CD4-positive, CD25-positive, alpha-beta regulatory T cell (primary cell): ENCODE measurements at regions not wholly inside any gene's neighbourhood (a gene's known extent, or its start where the extent isn't known, plus 50 kb on each side); places are given as distances from the start of the nearest gene placed in this dataset.
"Not testable (repeated sequence)": the region's sequence is repeated elsewhere in the genome, so short reads cannot be mapped to it uniquely, and the experiment has no call there.

Experiments used
- ATAC-seq, 2 donors: fragments of 150-1000 bp; cut with Tn5 transposase; one replicate each; pipeline ENCODE4 v1.10.0; 2021; ENCODE audit warnings: low read depth in 2 of 2, moderate number of reproducible peaks in 2 of 2, moderate library complexity in 1 of 2
- DNase-seq, 3 donors: peaks; one replicate each; pipeline versions ENCODE4 v3.0.0 to v3.0.0-alpha.2; 2012 to 2022; ENCODE audit warnings: mixed read lengths in 1 of 3
- H3K27ac ChIP-seq: one replicate; pipeline ENCODE4 v1.7.0; 2013; ENCODE audit warnings: mild to moderate bottlenecking, low read length; ENCODE audit not compliant: insufficient read depth, poor library complexity, severe bottlenecking
- H3K27me3 ChIP-seq: one replicate; pipeline ENCODE4 v1.7.0; 2013; ENCODE audit warnings: low read length; ENCODE audit not compliant: control insufficient read depth, insufficient read depth
- H3K36me3 ChIP-seq: one replicate; pipeline ENCODE4 v1.7.0; 2013; ENCODE audit warnings: mild to moderate bottlenecking, low read length, moderate library complexity; ENCODE audit not compliant: control insufficient read depth, insufficient read depth
- H3K4me1 ChIP-seq: 2 replicates; pipeline ENCODE4 v1.7.0; 2013; ENCODE audit warnings: mild to moderate bottlenecking, low read length; ENCODE audit not compliant: insufficient read depth, control insufficient read depth, poor library complexity, severe bottlenecking
- H3K4me3 ChIP-seq: one replicate; pipeline ENCODE4 v1.7.0; 2013; ENCODE audit warnings: low read depth, mild to moderate bottlenecking, low read length, moderate library complexity
- H3K9me3 ChIP-seq, 2 experiments: 1 replicate in 1 of 2; 2 replicates in 1 of 2; pipeline ENCODE4 v1.7.0; 2013; ENCODE audit warnings: low read length in 2 of 2, mild to moderate bottlenecking in 1 of 2, moderate library complexity in 1 of 2; ENCODE audit not compliant: control insufficient read depth in 2 of 2
- H3K27ac Mint-ChIP-seq, 3 donors: one replicate each; pipeline ENCODE4 v1.8.0; 2020 to 2022; ENCODE audit warnings: mild to moderate bottlenecking in 3 of 3, mixed read lengths in 3 of 3, moderate library complexity in 2 of 3
- H3K27me3 Mint-ChIP-seq: one replicate; pipeline ENCODE4 v1.8.0; 2022; ENCODE audit warnings: mild to moderate bottlenecking, mixed read lengths
- H3K36me3 Mint-ChIP-seq: one replicate; pipeline ENCODE4 v1.8.0; 2020; ENCODE audit warnings: mixed read lengths
- H3K4me1 Mint-ChIP-seq, 4 donors: one replicate each; pipeline ENCODE4 v1.8.0; 2020 to 2022; ENCODE audit warnings: mixed read lengths in 4 of 4, mild to moderate bottlenecking in 1 of 4
- H3K4me3 Mint-ChIP-seq, 4 donors: one replicate each; pipeline ENCODE4 v1.8.0; 2020 to 2022; ENCODE audit warnings: mild to moderate bottlenecking in 4 of 4, mixed read lengths in 4 of 4, moderate library complexity in 3 of 4
- H3K9me3 Mint-ChIP-seq, 7 donors: one replicate each; pipeline ENCODE4 v1.8.0; 2020 to 2022; ENCODE audit warnings: mixed read lengths in 7 of 7, mild to moderate bottlenecking in 3 of 7, moderate library complexity in 2 of 7

GRCh38 chr2:78811955-78812610 lies 213.4 kb upstream of the REG3G start:
- Mint-ChIP-seq H3K4me1 (no peaks in the 10 kb centered on the region), H3K27ac (no peak overlapping the region), H3K9me3 (peaks cover 2 to 16% (median 9%) of the 10 kb centered on the region in 7 donors), H3K36me3 (no peaks in the 10 kb centered on the region), H3K4me3 (no peak overlapping the region), H3K27me3 (no peaks in the 10 kb centered on the region)
- no peaks in the 10 kb centered on the region for H3K9me3 ChIP-seq
- H3K36me3 ChIP-seq, result no peaks in the 10 kb centered on the region
- H3K4me3 ChIP-seq, result no peak overlapping the region
- no peak for ATAC-seq
- no peaks in the 10 kb centered on the region for H3K27me3 ChIP-seq
- no peak overlapping the region for H3K27ac ChIP-seq
- no peaks in the 10 kb centered on the region for H3K4me1 ChIP-seq
- DNase-seq, result no peak

- H3K4me1 ChIP-seq, result no peaks in the 10 kb centered on the region
- no peaks in the 10 kb centered on the region for H3K4me1 Mint-ChIP-seq
- no peak overlapping the region for H3K27ac Mint-ChIP-seq
- no peak for DNase-seq
- no peak overlapping the region for H3K27ac ChIP-seq
- H3K4me3 ChIP-seq, result no peak overlapping the region
- H3K27me3 ChIP-seq, result no peaks in the 10 kb centered on the region
- H3K27me3 Mint-ChIP-seq, result no peaks in the 10 kb centered on the region
- no peaks in the 10 kb centered on the region for H3K36me3 Mint-ChIP-seq
- H3K9me3 ChIP-seq, result no peaks in the 10 kb centered on the region
- H3K9me3 Mint-ChIP-seq, result peaks cover 1 to 16% (median 6%) of the 10 kb centered on the region in 7 donors
- no peak overlapping the region for H3K4me3 Mint-ChIP-seq
- H3K36me3 ChIP-seq, result no peaks in the 10 kb centered on the region
- ATAC-seq, result no peak
These were observed 211.0 kb upstream of the REG3G start for GRCh38 chr2:78814331-78814986.

- H3K9me3 ChIP-seq, result peaks cover 0 to 6% of the 10 kb centered on the region in 2 experiments
- DNase-seq, result no peak
- no peaks in the 10 kb centered on the region for H3K27me3 Mint-ChIP-seq
- no peaks in the 10 kb centered on the region for H3K36me3 Mint-ChIP-seq
- no peak overlapping the region for H3K27ac Mint-ChIP-seq
- H3K36me3 ChIP-seq, result no peaks in the 10 kb centered on the region
- H3K4me1 ChIP-seq, result no peaks in the 10 kb centered on the region
- ATAC-seq, result no peak
- H3K27me3 ChIP-seq, result no peaks in the 10 kb centered on the region
- H3K9me3 Mint-ChIP-seq, result peaks cover 2 to 19% (median 4%) of the 10 kb centered on the region in 7 donors
- H3K4me3 ChIP-seq, result no peak overlapping the region
- H3K27ac ChIP-seq, result no peak overlapping the region
- H3K4me1 Mint-ChIP-seq, result no peaks in the 10 kb centered on the region
- H3K4me3 Mint-ChIP-seq, result no peak overlapping the region
These were observed 208.1 kb upstream of the REG3G start for GRCh38 chr2:78817430-78817829.

- H3K27ac Mint-ChIP-seq, result no peak overlapping the region
- DNase-seq (no peak), ATAC-seq (no peak)
- peaks cover 0 to 25% (median 4%) of the 10 kb centered on the region in 7 donors for H3K9me3 Mint-ChIP-seq
- Histone ChIP-seq H3K36me3 (no peaks in the 10 kb centered on the region), H3K4me3 (no peak overlapping the region), H3K27me3 (no peaks in the 10 kb centered on the region), H3K4me1 (no peaks in the 10 kb centered on the region), H3K9me3 (no peaks in the 10 kb centered on the region), H3K27ac (no peak overlapping the region)
- no peaks in the 10 kb centered on the region for H3K36me3 Mint-ChIP-seq
- H3K4me3 Mint-ChIP-seq, result no peak overlapping the region
- no peaks in the 10 kb centered on the region for H3K4me1 Mint-ChIP-seq
- no peaks in the 10 kb centered on the region for H3K27me3 Mint-ChIP-seq
These were observed 193.0 kb upstream of the REG3G start for GRCh38 chr2:78832481-78832880.

GRCh38 chr2:78839259-78839658 lies 186.2 kb upstream of the REG3G start:
- H3K4me3 Mint-ChIP-seq, result no peak overlapping the region
- no peak overlapping the region for H3K27ac Mint-ChIP-seq
- no peaks in the 10 kb centered on the region for H3K36me3 Mint-ChIP-seq
- no peaks in the 10 kb centered on the region for H3K9me3 ChIP-seq
- H3K27me3 ChIP-seq, result no peaks in the 10 kb centered on the region
- DNase-seq, result no peak
- H3K4me3 ChIP-seq, result no peak overlapping the region
- no peaks in the 10 kb centered on the region for H3K36me3 ChIP-seq
- H3K4me1 Mint-ChIP-seq, result no peaks in the 10 kb centered on the region
- H3K27ac ChIP-seq, result no peak overlapping the region
- no peaks in the 10 kb centered on the region for H3K4me1 ChIP-seq
- no peaks in the 10 kb centered on the region for H3K27me3 Mint-ChIP-seq
- H3K9me3 Mint-ChIP-seq, result peaks cover 4 to 31% (median 6%) of the 10 kb centered on the region in 7 donors
- no peak for ATAC-seq

GRCh38 chr2:78840311-78840710 lies 185.2 kb upstream of the REG3G start:
- not testable (repeated sequence) for H3K27me3 ChIP-seq, H3K4me3 Mint-ChIP-seq, ATAC-seq, H3K4me3 ChIP-seq, DNase-seq, H3K36me3 ChIP-seq, H3K4me1 Mint-ChIP-seq, H3K27ac Mint-ChIP-seq, H3K27me3 Mint-ChIP-seq, H3K27ac ChIP-seq, H3K4me1 ChIP-seq, H3K36me3 Mint-ChIP-seq, H3K9me3 ChIP-seq
- peaks cover 4 to 32% (median 6%) of the 10 kb centered on the region in 7 donors for H3K9me3 Mint-ChIP-seq

GRCh38 chr2:78845664-78846185 lies 179.8 kb upstream of the REG3G start:
- H3K9me3 Mint-ChIP-seq, result peaks cover 0 to 31% (median 5%) of the 10 kb centered on the region in 7 donors
- no peaks in the 10 kb centered on the region for H3K27me3 Mint-ChIP-seq
- H3K27ac Mint-ChIP-seq, result no peak overlapping the region
- no peak for DNase-seq
- no peaks in the 10 kb centered on the region for H3K4me1 ChIP-seq
- H3K9me3 ChIP-seq, result no peaks in the 10 kb centered on the region
- no peak overlapping the region for H3K4me3 ChIP-seq
- no peak for ATAC-seq
- no peaks in the 10 kb centered on the region for H3K27me3 ChIP-seq
- H3K36me3 ChIP-seq, result no peaks in the 10 kb centered on the region
- H3K27ac ChIP-seq, result no peak overlapping the region
- no peaks in the 10 kb centered on the region for H3K4me1 Mint-ChIP-seq
- no peak overlapping the region for H3K4me3 Mint-ChIP-seq
- no peaks in the 10 kb centered on the region for H3K36me3 Mint-ChIP-seq

- Histone ChIP-seq H3K27ac (no peak overlapping the region), H3K4me1 (no peaks in the 10 kb centered on the region), H3K36me3 (no peaks in the 10 kb centered on the region), H3K27me3 (no peaks in the 10 kb centered on the region), H3K9me3 (peaks cover 0 to 6% of the 10 kb centered on the region in 2 experiments), H3K4me3 (no peak overlapping the region)
- Mint-ChIP-seq H3K4me3 (no peak overlapping the region), H3K27me3 (no peaks in the 10 kb centered on the region), H3K4me1 (no peaks in the 10 kb centered on the region), H3K9me3 (peaks cover 1 to 43% (median 11%) of the 10 kb centered on the region in 7 donors), H3K36me3 (no peaks in the 10 kb centered on the region), H3K27ac (no peak overlapping the region)
- DNase-seq, result peak in 1 of 3 donors; percentile 0
- ATAC-seq, result no peak
These were observed 164.0 kb upstream of the REG3G start for GRCh38 chr2:78861546-78861945.
